Upper lobe of right lung (tissue), 1 donor: ENCODE measurements at regions not wholly inside any gene's neighbourhood (a gene's known extent, or its start where the extent isn't known, plus 50 kb on each side); places are given as distances from the start of the nearest gene placed in this dataset.
"Not testable (repeated sequence)": the region's sequence is repeated elsewhere in the genome, so short reads cannot be mapped to it uniquely, and the experiment has no call there.

Experiments used
- ATAC-seq: fragments of 200-7000 bp; cut with Tn5 transposase; one replicate; pipeline ENCODE4 v1.9.1; 2020; ENCODE audit warnings: mild to moderate bottlenecking, moderate library complexity
- DNase-seq: peaks from one replicate; pipeline ENCODE4 v3.0.0-alpha.2; 2020
- H3K27ac ChIP-seq: fragments of 200-600 bp; one replicate; pipeline ENCODE4 v1.8.0; 2022
- H3K27me3 ChIP-seq: fragments of 200-600 bp; one replicate; pipeline ENCODE4 v1.8.0; 2022; ENCODE audit warnings: mild to moderate bottlenecking
- H3K36me3 ChIP-seq: fragments of 200-600 bp; one replicate; pipeline ENCODE4 v1.8.0; 2022
- H3K4me1 ChIP-seq: fragments of 200-600 bp; one replicate; pipeline ENCODE4 v1.8.0; 2022
- H3K4me3 ChIP-seq: fragments of 200-600 bp; one replicate; pipeline ENCODE4 v1.8.0; 2022; ENCODE audit warnings: mild to moderate bottlenecking
- H3K9me3 ChIP-seq: fragments of 200-600 bp; one replicate; pipeline ENCODE4 v1.8.0; 2022
- intact Hi-C: fragments of 100-400 bp; cut with DNase I; formaldehyde crosslinking; loops from one replicate; pipeline ENCODE4 v1.11.0; 2022
- TF ChIP-seq, protein P1 (sequence below): fragments of 200-600 bp; IDR thresholded peaks from one replicate; pipeline ENCODE4 v1.8.0; 2022; ENCODE audit warnings: antibody characterized with exemption
- donor health status: DM: no; HTN: yes; CAD: no; lungs with severe emphysema.

DNA sequence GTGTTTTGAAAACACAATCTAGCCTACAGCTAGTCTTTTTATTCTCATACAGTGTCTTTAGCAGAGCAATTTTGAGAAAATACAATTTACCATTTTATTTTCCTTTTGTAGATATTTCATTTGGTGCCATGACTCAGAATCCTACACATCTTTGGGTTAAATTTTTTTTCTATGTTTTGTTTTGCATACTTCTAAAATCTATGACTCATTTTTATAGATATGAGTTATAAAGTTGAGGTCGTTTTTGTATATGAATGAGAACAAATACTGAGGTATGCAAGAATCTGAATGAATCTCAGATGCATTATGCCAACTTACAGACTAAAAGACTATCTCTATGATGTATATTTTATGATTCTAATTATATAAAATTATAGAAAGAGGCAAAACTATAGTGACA lies 206.5 kb upstream of the ANXA10 start:
- no peak for ATAC-seq
- no peaks in the 10 kb centered on the region for H3K36me3 ChIP-seq
- no peak for DNase-seq
- no peaks in the 10 kb centered on the region for H3K9me3 ChIP-seq
- H3K4me1 ChIP-seq = no peaks in the 10 kb centered on the region
- no peak overlapping the region for H3K27ac ChIP-seq
- intact Hi-C loops = no loop called here
- TF ChIP-seq, protein P1, sequence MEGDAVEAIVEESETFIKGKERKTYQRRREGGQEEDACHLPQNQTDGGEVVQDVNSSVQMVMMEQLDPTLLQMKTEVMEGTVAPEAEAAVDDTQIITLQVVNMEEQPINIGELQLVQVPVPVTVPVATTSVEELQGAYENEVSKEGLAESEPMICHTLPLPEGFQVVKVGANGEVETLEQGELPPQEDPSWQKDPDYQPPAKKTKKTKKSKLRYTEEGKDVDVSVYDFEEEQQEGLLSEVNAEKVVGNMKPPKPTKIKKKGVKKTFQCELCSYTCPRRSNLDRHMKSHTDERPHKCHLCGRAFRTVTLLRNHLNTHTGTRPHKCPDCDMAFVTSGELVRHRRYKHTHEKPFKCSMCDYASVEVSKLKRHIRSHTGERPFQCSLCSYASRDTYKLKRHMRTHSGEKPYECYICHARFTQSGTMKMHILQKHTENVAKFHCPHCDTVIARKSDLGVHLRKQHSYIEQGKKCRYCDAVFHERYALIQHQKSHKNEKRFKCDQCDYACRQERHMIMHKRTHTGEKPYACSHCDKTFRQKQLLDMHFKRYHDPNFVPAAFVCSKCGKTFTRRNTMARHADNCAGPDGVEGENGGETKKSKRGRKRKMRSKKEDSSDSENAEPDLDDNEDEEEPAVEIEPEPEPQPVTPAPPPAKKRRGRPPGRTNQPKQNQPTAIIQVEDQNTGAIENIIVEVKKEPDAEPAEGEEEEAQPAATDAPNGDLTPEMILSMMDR = no peak
- H3K4me3 ChIP-seq = no peak overlapping the region
- no peaks in the 10 kb centered on the region for H3K27me3 ChIP-seq

DNA sequence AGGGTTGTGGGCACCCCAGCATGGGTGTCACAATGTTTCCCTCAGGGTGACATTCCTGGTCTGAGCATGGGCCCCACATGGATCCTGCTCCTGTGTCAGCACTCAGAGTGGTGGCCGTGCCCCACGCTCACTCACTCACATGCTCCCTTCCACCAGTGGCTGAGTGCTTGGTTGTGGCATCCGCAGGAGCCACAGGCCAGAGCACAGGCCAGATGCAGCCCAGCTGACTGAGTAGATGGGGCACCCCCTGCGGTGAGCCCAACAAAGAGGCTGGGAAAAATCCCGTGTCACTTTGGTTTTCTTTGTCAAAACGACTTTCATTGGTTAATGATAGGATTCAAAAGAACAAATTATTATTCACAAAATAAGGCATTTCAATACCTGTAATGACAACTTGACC lies 204.6 kb upstream of the ANXA10 start:
- ATAC-seq = peak; percentile 26
- no peaks in the 10 kb centered on the region for H3K4me1 ChIP-seq
- no peak for DNase-seq
- no peaks in the 10 kb centered on the region for H3K27me3 ChIP-seq
- H3K27ac ChIP-seq = no peak overlapping the region
- no peaks in the 10 kb centered on the region for H3K9me3 ChIP-seq
- no peak overlapping the region for H3K4me3 ChIP-seq
- intact Hi-C loops = no loop called here
- H3K36me3 ChIP-seq = no peaks in the 10 kb centered on the region
- TF ChIP-seq, protein P1 = no peak

DNA sequence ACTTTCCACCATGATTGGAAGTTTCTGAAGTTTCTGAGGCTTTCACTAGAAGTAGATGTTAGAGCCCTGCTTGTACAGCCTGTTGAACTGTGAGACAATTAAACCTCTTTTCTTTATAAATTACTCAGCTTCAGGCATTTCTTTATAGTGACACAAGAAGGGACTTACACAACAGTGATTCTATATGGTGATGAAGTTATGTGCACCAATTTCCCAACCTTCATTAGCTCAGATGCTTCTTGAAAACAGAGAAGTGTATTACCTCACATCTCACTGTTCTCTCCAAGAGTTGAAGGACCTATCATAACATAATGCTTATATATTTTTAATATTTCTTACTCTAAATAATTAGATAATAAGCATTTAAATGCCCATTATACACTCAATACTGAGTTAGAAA lies 202.1 kb upstream of the ANXA10 start:
- no peaks in the 10 kb centered on the region for H3K9me3 ChIP-seq
- H3K36me3 ChIP-seq = no peaks in the 10 kb centered on the region
- no peaks in the 10 kb centered on the region for H3K27me3 ChIP-seq
- no peaks in the 10 kb centered on the region for H3K4me1 ChIP-seq
- intact Hi-C loops = no loop called here
- no peak overlapping the region for H3K4me3 ChIP-seq
- ATAC-seq (no peak), DNase-seq (no peak)
- TF ChIP-seq, protein P1 = no peak
- H3K27ac ChIP-seq = no peak overlapping the region

DNA sequence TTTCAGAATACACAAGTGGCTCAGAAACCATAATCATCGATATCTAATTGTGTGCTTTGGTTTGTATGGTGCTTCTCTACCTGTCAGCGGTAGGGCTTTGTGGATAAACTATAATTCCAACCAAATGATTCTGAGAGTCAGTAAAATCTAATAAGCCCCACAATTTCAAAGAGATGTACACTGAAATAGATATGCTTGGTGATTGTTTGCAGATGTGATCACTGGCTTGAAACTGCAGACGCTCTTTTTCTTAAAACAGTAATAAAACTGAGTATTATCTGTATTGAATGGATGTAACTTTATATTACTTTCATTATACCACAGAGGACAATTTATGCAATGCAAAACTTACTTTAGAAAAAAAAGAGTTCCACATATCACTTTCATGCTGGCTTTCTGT lies 198.8 kb upstream of the ANXA10 start:
- intact Hi-C loops = no loop called here
- DNase-seq (no peak), ATAC-seq (no peak)
- Histone ChIP-seq H3K36me3 (no peaks in the 10 kb centered on the region), H3K4me3 (no peak overlapping the region), H3K9me3 (no peaks in the 10 kb centered on the region), H3K27ac (no peak overlapping the region), H3K27me3 (no peaks in the 10 kb centered on the region), H3K4me1 (no peaks in the 10 kb centered on the region)
- TF ChIP-seq, protein P1 = no peak

DNA sequence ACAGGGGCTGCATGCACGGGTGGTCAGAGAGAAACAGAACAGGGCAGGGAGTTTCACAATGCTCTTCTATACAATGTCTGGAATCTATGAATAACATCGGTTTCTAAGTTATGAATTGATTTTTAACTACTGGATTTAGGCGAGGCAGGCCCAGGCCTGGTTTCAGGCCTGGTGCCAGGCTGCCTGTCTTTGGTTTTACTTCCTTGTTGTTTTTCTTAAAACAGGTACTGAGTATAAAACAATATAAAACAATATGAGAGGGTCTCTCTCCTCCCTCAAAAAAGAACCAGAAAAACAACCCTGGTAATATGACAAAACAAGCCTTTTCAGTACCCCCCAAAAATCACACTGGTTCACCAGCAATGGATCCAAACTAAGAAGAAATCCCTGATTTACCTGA lies 196.1 kb upstream of the ANXA10 start:
- H3K27me3 ChIP-seq, DNase-seq, ATAC-seq, H3K27ac ChIP-seq, H3K36me3 ChIP-seq, H3K9me3 ChIP-seq, H3K4me3 ChIP-seq, H3K4me1 ChIP-seq, intact Hi-C loops: not testable (repeated sequence)

DNA sequence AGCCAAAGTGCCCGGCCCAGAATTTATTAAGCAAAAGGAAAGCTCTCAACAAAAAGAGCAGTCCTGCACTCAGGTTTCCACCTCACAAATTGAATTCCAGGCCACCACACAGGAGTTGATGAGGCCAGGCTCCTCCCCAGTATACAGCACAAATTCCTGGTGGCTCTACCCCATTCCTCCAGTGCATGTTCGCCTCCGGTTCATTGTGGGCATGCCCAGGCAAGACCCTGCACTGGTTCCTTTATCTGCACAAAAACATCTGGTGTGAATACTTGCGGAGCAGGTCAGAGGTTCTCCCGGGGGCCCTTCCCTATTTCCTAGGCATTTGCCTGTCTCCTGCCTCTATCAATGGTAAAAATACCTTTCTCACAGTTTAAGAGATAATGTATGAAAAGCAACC lies 195.2 kb upstream of the ANXA10 start:
- H3K27ac ChIP-seq = no peak overlapping the region
- intact Hi-C loops = no loop called here
- H3K4me3 ChIP-seq = no peak overlapping the region
- H3K9me3 ChIP-seq = no peaks in the 10 kb centered on the region
- DNase-seq (no peak), ATAC-seq (peak; percentile 30)
- no peaks in the 10 kb centered on the region for H3K36me3 ChIP-seq
- no peaks in the 10 kb centered on the region for H3K27me3 ChIP-seq
- TF ChIP-seq, protein P1 = no peak
- H3K4me1 ChIP-seq = no peaks in the 10 kb centered on the region
